HL-60 (cell line): ENCODE measurements at regions not wholly inside any gene's neighbourhood (a gene's known extent, or its start where the extent isn't known, plus 50 kb on each side); places are given as distances from the start of the nearest gene placed in this dataset.

Experiments
- DNase-seq, 2 experiments: peaks; one replicate each; pipeline ENCODE4 v3.0.0-alpha.2; 2010 to 2020; ENCODE audit warnings: low read depth in 1 of 2, low spot score in 1 of 2
- H3K27ac ChIP-seq: fragments of 250-450 bp; sonication (Bioruptor Pico); replicated peaks from 2 replicates; pipeline ENCODE4 v1.5.1; 2020; ENCODE audit warnings: mild to moderate bottlenecking, moderate library complexity
- H3K27me3 ChIP-seq: fragments of 250-450 bp; sonication (Bioruptor Pico); 2 replicates; pipeline ENCODE4 v1.5.1; 2021; ENCODE audit warnings: mild to moderate bottlenecking, moderate library complexity; ENCODE audit not compliant: insufficient read depth, poor library complexity, severe bottlenecking
- H3K4me3 ChIP-seq: replicated peaks from 2 replicates; pipeline ENCODE4 v1.5.1; 2011; ENCODE audit warnings: mild to moderate bottlenecking, control low read depth, low read length; ENCODE audit not compliant: insufficient read depth
- GABPA ChIP-seq: IDR thresholded peaks from 2 replicates; pipeline ENCODE4 v1.6.1; 2012; ENCODE audit warnings: low read depth
- POLR2AphosphoS5 ChIP-seq: IDR thresholded peaks from 2 replicates; pipeline ENCODE4 v1.6.1; 2012; ENCODE audit warnings: low read depth
- SPI1 ChIP-seq: IDR thresholded peaks from 2 replicates; pipeline ENCODE4 v1.6.1; 2012; ENCODE audit warnings: low read depth, mild to moderate bottlenecking, borderline replicate concordance
- TF ChIP-seq, protein P1 (sequence below): IDR thresholded peaks from 2 replicates; pipeline ENCODE4 v1.6.1; 2012; ENCODE audit warnings: low read depth; ENCODE audit not compliant: insufficient replicate concordance
- TF ChIP-seq, protein P2 (sequence below): IDR thresholded peaks from one replicate; pipeline ENCODE4 v1.5.1; 2011; ENCODE audit warnings: low read length, control low read depth, inconsistent platforms; ENCODE audit not compliant: insufficient read depth

DNA sequence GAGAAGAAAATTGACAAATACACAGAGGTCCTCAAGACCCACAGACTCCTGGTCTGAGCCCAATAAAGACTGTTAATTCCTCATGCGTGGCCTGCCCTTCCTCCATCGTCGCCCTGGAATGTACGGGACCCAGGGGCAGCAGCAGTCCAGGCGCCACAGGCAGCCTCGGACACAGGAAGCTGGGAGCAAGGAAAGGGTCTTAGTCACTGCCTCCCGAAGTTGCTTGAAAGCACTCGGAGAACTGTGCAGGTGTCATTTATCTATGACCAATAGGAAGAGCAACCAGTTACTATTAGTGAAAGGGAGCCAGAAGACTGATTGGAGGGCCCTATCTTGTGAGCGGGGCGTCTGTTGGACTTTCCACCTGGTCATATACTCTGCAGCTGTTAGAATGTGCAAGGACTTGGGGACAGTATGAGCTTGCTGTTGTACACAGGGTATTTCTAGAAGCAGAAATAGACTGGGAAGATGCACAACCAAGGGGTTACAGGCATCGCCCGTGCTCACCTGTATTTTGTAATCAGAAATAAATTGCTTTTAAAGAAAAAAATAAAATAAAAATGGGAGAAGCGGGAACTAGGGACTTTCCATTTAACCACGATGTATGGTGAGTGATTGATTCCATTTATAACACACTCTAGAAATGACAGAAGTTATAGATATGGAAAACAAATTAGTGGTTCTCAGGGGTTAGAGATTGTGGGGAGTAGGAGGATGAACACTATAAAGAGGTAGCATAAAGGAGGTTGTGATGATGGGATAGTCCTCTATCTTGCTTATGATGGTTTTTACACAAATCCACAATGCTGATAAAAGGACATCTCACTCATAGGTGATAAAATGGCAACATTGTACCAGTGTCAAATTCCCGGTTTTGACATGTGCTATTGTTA, 244.7 kb downstream of the MRPL39 start:
- H3K27ac ChIP-seq: no peak overlapping the region
- H3K27me3 ChIP-seq: no peaks in the 10 kb centered on the region
- no peak for DNase-seq
- H3K4me3 ChIP-seq: no peak overlapping the region
- TF ChIP-seq, protein P1, sequence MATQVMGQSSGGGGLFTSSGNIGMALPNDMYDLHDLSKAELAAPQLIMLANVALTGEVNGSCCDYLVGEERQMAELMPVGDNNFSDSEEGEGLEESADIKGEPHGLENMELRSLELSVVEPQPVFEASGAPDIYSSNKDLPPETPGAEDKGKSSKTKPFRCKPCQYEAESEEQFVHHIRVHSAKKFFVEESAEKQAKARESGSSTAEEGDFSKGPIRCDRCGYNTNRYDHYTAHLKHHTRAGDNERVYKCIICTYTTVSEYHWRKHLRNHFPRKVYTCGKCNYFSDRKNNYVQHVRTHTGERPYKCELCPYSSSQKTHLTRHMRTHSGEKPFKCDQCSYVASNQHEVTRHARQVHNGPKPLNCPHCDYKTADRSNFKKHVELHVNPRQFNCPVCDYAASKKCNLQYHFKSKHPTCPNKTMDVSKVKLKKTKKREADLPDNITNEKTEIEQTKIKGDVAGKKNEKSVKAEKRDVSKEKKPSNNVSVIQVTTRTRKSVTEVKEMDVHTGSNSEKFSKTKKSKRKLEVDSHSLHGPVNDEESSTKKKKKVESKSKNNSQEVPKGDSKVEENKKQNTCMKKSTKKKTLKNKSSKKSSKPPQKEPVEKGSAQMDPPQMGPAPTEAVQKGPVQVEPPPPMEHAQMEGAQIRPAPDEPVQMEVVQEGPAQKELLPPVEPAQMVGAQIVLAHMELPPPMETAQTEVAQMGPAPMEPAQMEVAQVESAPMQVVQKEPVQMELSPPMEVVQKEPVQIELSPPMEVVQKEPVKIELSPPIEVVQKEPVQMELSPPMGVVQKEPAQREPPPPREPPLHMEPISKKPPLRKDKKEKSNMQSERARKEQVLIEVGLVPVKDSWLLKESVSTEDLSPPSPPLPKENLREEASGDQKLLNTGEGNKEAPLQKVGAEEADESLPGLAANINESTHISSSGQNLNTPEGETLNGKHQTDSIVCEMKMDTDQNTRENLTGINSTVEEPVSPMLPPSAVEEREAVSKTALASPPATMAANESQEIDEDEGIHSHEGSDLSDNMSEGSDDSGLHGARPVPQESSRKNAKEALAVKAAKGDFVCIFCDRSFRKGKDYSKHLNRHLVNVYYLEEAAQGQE: no peak
- TF ChIP-seq POLR2AphosphoS5 (no peak), SPI1 (no peak), GABPA (no peak)
- TF ChIP-seq, protein P2, sequence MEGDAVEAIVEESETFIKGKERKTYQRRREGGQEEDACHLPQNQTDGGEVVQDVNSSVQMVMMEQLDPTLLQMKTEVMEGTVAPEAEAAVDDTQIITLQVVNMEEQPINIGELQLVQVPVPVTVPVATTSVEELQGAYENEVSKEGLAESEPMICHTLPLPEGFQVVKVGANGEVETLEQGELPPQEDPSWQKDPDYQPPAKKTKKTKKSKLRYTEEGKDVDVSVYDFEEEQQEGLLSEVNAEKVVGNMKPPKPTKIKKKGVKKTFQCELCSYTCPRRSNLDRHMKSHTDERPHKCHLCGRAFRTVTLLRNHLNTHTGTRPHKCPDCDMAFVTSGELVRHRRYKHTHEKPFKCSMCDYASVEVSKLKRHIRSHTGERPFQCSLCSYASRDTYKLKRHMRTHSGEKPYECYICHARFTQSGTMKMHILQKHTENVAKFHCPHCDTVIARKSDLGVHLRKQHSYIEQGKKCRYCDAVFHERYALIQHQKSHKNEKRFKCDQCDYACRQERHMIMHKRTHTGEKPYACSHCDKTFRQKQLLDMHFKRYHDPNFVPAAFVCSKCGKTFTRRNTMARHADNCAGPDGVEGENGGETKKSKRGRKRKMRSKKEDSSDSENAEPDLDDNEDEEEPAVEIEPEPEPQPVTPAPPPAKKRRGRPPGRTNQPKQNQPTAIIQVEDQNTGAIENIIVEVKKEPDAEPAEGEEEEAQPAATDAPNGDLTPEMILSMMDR: no peak

DNA sequence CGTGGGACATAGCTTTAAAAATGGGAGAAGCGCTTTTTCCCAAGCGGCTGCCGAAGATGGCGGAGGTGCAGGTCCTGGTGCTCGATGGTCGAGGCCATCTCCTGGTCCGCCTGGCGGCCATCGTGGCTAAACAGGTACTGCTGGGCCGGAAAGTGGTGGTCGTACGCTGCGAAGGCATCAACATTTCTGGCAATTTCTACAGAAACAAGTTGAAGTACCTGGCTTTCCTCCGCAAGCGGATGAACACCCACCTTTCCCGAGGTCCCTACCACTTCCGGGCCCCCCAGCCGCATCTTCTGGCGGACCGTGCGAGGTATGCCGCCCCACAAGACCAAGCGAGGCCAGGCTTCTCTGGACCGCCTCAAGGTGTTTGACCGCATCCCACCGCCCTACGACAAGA, 245.5 kb downstream of the MRPL39 start:
- H3K4me3 ChIP-seq: no peak overlapping the region
- H3K27me3 ChIP-seq: no peaks in the 10 kb centered on the region
- TF ChIP-seq, protein P2: no peak
- TF ChIP-seq, protein P1: no peak
- TF ChIP-seq GABPA (no peak), SPI1 (no peak), POLR2AphosphoS5 (no peak)
- no peak for DNase-seq
- H3K27ac ChIP-seq: no peak overlapping the region

DNA sequence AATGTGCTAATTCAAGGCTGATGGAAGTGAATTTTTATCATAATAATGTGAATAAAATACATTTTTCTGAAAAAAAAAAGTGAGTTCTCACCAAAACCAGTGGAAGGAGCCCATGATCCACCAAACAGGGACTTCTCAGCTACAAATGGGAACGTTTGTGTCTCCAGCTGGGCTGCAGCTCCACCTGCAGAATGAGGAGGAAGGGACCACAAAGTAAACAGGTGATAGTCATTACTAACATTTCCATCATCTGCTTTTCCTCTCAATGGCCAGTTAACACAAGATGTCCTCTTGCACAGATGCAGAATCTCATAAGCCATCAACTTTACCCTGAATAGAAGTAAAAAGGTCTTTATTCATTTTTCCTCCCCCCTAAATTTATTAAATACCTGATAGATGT, 246.2 kb downstream of the MRPL39 start:
- Histone ChIP-seq H3K27me3 (no peaks in the 10 kb centered on the region), H3K4me3 (no peak overlapping the region), H3K27ac (no peak overlapping the region)
- no peak for DNase-seq
- no peak for TF ChIP-seq GABPA
- no peak for TF ChIP-seq SPI1
- TF ChIP-seq POLR2AphosphoS5: no peak
- TF ChIP-seq, protein P1: no peak
- TF ChIP-seq, protein P2: no peak
